RWPE1 (cell line): ENCODE measurements at regions not wholly inside any gene's neighbourhood (a gene's known extent, or its start where the extent isn't known, plus 50 kb on each side); places are given as distances from the start of the nearest gene placed in this dataset.

Experiments
- CTCF ChIA-PET: fragments of 350-600 bp; sonication (Branson Sonifier 250); formaldehyde crosslinking; extraction: SDS; loops from one replicate; lab custom pipeline; 2021; lab: Yijun Ruan, JAX
- POLR2A ChIA-PET: fragments of 400-600 bp; formaldehyde crosslinking; extraction: SDS; loops from one replicate; lab custom pipeline; 2020; ENCODE audit warnings: antibody characterized with exemption; ENCODE audit not compliant: low non-redundant PET; lab: Yijun Ruan, JAX
- DNase-seq: peaks from one replicate; pipeline ENCODE4 v3.0.0; 2012; ENCODE audit warnings: low spot score
- H3K27ac ChIP-seq: fragments of 450-650 bp; 2 replicates; pipeline ENCODE4 v1.5.1; 2017
- CTCF ChIP-seq: fragments of 450-650 bp; conservative IDR thresholded peaks from 2 replicates; pipeline ENCODE4 v1.5.1; 2017; ENCODE audit warnings: low read depth, mild to moderate bottlenecking

- TF ChIP-seq CTCF, result no peak
- ChIA-PET CTCF (interaction anchor here (0.5 kb wide), 1 partner anchor 183 kb away, joined by 3 read pairs; no protein-coding TSS in a partner anchor), POLR2A (no interaction called here)
- no peak overlapping the region for H3K27ac ChIP-seq
- DNase-seq, result no peak
These were observed 239.7 kb upstream of the AGA start for GRCh38 chr4:177681902-177682301.

- POLR2A ChIA-PET, result no interaction called here
- CTCF ChIA-PET, result interaction anchor here (0.6 kb wide), 1 partner anchor 20 kb away, joined by 3 read pairs; no protein-coding TSS in a partner anchor
- no peak for TF ChIP-seq CTCF
- no peak for DNase-seq
- H3K27ac ChIP-seq, result no peak overlapping the region
These were observed 244.9 kb upstream of the AGA start for GRCh38 chr4:177687117-177687516.

GRCh38 chr4:177692907-177693306 lies 250.7 kb upstream of the AGA start:
- CTCF ChIA-PET, result no interaction called here
- no peak for DNase-seq
- POLR2A ChIA-PET, result no interaction called here
- no peak overlapping the region for H3K27ac ChIP-seq
- TF ChIP-seq CTCF, result no peak

GRCh38 chr4:177696438-177696966 lies 254.3 kb upstream of the AGA start:
- ChIA-PET POLR2A (no interaction called here), CTCF (interaction anchor here (0.5 to 0.7 kb wide), 2 partner anchors 37 to 642 kb away, joined by 4 to 5 read pairs; no protein-coding TSS in a partner anchor)
- no peak for DNase-seq

GRCh38 chr4:177699365-177700213 lies 257.4 kb upstream of the AGA start:
- ChIA-PET POLR2A (no interaction called here), CTCF (interaction anchor here (0.5 to 0.7 kb wide), 4 partner anchors 11 to 1307 kb away, joined by 3 to 5 read pairs (median 3); no protein-coding TSS in a partner anchor)
- TF ChIP-seq CTCF, result no peak
- no peak overlapping the region for H3K27ac ChIP-seq
- peak; percentile 11 for DNase-seq

More at GRCh38 chr4:177696438-177696966, 254.3 kb upstream of the AGA start:
- no peak overlapping the region for H3K27ac ChIP-seq
- no peak for TF ChIP-seq CTCF

- H3K27ac ChIP-seq, result no peak overlapping the region
- CTCF ChIA-PET, result interaction anchor here (0.6 kb wide), 1 partner anchor 64 kb away, joined by 3 read pairs; no protein-coding TSS in a partner anchor
- POLR2A ChIA-PET, result no interaction called here
- no peak for DNase-seq
- TF ChIP-seq CTCF, result no peak
These were observed 264.7 kb upstream of the AGA start for GRCh38 chr4:177706916-177707315.
